SU-DHL-6 (cell line): ENCODE measurements at regions not wholly inside any gene's neighbourhood (a gene's known extent, or its start where the extent isn't known, plus 50 kb on each side); places are given as distances from the start of the nearest gene placed in this dataset.
"Not testable (repeated sequence)": the region's sequence is repeated elsewhere in the genome, so short reads cannot be mapped to it uniquely, and the experiment has no call there.

Experiments
- EZH2phosphoT487 ChIP-seq: fragments of 200-600 bp; sonication (generic), shearing (Covaris generic); conservative IDR thresholded peaks from 2 replicates; pipeline ENCODE4 v1.6.1; 2018; ENCODE audit warnings: mild to moderate bottlenecking, antibody characterized with exemption, low read length, moderate library complexity, mixed read lengths
- TF ChIP-seq, protein P1 (sequence below): fragments of 200-600 bp; sonication (generic); IDR thresholded peaks from one replicate; pipeline ENCODE4 v1.5.1; 2017; ENCODE audit warnings: antibody characterized with exemption, mild to moderate bottlenecking, low read length, moderate library complexity; ENCODE audit not compliant: insufficient read depth, poor library complexity, severe bottlenecking

DNA sequence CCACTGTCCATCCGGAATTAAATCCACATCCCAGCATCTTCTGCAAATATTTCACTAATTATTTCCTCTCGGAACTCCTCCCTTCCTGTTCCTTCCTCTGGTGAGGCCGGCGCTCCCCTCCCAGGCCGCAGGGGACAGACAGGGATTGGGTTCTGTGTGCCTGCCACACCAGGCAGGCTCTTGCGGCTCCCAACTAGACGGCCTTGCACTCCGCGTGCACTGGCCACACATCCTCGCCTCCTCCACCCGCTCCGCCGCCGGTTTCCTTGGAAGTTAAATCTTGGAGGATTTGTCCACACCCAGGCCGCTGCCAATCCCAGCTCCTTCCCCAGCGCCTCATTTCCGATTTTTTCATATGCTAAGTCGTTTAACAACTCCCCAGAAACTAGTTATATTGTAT is 157.6 kb upstream of the CACNA1E start:
- TF ChIP-seq, protein P1, sequence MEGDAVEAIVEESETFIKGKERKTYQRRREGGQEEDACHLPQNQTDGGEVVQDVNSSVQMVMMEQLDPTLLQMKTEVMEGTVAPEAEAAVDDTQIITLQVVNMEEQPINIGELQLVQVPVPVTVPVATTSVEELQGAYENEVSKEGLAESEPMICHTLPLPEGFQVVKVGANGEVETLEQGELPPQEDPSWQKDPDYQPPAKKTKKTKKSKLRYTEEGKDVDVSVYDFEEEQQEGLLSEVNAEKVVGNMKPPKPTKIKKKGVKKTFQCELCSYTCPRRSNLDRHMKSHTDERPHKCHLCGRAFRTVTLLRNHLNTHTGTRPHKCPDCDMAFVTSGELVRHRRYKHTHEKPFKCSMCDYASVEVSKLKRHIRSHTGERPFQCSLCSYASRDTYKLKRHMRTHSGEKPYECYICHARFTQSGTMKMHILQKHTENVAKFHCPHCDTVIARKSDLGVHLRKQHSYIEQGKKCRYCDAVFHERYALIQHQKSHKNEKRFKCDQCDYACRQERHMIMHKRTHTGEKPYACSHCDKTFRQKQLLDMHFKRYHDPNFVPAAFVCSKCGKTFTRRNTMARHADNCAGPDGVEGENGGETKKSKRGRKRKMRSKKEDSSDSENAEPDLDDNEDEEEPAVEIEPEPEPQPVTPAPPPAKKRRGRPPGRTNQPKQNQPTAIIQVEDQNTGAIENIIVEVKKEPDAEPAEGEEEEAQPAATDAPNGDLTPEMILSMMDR, result not testable (repeated sequence)
- TF ChIP-seq EZH2phosphoT487, result not testable (repeated sequence)
